ENCODE measurements at regions not wholly inside any gene's neighbourhood (a gene's known extent, or its start where the extent isn't known, plus 50 kb on each side); places are given as distances from the start of the nearest gene placed in this dataset.

- TF ChIP-seq POLR2A (IDR thresholded peaks at IDR 0.05; ENCODE audit: low read length) (no peak), ESRRA (IDR thresholded peaks at IDR 0.05; ENCODE audit: borderline replicate concordance, low read length) (no peak), CTCF (IDR thresholded peaks at IDR 0.05) (no peak), ELK1 (IDR thresholded peaks at IDR 0.05; ENCODE audit: low read depth, low read length) (no peak), PHF8 (IDR thresholded peaks at IDR 0.05; ENCODE audit: borderline replicate concordance, low read depth) (no peak)
Observed at GRCh38 chr10:118116715-118117449, 70.1 kb upstream of the RAB11FIP2 start.
